ENCODE measurements at regions not wholly inside any gene's neighbourhood (a gene's known extent, or its start where the extent isn't known, plus 50 kb on each side); places are given as distances from the start of the nearest gene placed in this dataset.

DNA sequence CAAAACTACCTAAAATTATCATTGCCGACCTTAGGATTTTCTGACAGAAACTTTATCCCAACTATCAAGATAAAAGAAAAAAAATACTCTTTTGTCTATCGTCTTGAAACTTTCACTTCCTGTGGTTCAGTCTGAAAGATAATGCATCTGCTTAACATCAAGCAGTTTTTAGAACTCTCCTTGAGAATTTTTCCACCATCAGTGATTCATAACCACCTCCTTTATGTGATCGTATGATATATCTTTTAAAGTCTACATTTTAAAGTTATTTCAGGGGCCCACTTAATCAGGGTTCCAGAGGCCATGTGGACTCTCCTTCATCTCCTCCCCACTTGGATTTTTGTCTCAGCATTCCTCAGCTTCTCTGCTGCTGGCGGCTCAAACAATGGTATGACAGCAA lies 272.8 kb upstream of the TENM3 start:
- DNase-seq (ENCODE audit: low spot score) = peak; percentile 87

DNA sequence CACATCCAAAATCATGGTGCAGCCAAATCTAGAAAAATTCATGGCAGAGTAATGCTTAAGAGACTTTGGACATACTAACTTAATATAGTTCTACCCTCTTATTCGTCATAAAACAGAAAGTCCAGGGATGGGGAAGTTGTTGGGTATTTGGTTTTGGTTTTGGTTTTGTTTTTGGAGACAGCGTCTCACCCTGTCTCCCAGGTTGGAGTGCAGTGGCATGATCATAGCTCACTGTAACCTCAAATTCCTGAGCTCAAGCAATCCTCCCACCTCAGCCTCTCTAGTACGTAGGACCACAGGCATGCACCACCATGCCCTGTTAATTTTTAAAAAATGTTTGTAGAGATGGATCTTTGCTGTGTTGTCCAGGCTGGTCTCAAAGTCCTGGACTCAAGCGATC lies 271.8 kb upstream of the TENM3 start:
- DNase-seq (ENCODE audit: low spot score) = no peak

DNA sequence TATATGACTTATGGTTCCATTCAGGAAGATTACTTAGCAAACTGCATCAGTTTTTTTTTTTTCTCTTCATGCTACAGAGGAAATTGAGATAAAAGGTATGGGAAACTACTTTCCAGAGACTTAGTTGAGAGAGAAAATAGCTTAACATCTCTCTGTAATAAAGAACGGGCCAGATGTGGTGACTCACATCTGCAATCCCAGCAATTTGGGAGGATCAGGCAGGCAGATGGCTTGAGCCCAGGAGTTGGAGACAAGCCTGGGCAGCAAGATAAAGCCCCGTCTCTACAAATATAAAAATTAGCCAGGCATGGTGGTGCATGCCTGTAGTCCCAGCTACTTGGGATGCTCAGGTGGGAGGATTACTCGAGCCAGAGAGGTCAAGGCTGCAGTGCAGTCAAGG lies 271.2 kb upstream of the TENM3 start:
- peak; percentile 93 for DNase-seq (ENCODE audit: low spot score)

DNA sequence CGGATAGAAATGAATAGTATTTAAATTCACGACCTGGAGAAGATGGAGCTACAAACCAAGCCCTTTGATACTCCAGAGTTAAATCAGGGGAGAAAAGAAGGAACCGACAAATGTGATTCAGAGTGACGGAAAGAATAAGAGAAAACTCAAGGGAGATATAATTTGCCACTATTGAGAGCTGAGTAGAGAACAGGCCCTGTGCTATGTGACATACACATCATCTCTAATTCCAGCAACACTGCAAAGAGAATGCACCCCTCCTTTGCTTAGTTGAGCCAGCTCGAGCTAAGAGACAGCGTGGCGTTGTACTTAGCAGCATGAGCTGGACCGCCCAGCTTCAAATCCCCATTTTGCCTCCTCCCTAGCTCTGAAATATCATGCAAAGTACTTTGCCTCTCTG lies 266.4 kb upstream of the TENM3 start:
- no peak for DNase-seq (ENCODE audit: low spot score)

DNA sequence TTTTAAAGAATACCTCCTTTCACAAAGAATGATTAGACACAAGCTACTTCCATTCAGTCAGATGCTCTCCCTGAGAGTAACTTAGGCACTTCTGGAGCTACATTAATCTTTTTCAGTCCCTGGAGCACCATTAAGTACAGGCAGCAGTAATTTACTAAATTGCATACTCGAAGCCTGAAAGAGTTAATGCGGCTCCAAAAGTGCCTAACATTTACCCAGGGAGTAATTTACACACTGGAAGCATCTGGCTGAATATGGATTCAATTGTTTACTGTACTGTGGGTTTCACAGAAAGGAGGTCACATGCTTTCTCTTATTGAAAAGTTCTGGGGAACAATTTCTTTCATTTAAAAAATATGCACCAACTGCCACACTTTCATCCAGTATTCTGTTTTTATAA lies 260.8 kb upstream of the TENM3 start:
- DNase-seq (ENCODE audit: low spot score) = no peak

DNA sequence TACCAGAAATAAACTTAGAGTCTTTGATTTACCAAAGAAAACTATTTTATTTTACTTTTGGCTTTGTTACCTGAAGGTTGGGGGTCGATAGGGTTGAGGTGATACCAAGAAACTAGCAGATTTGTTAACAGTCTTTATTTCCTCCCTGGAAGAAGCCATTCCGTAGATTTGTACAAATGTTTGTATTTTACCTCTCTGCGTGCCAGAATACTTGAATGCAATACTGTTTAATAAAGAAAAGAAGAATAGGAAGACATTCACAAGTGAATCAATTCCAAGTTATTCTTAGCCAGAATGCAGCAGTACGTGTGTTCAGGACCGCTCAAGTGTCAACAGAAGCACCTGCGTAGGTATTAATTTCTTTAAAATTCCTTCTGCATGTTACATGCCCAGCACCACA lies 260.3 kb upstream of the TENM3 start:
- no peak for DNase-seq (ENCODE audit: low spot score)

DNA sequence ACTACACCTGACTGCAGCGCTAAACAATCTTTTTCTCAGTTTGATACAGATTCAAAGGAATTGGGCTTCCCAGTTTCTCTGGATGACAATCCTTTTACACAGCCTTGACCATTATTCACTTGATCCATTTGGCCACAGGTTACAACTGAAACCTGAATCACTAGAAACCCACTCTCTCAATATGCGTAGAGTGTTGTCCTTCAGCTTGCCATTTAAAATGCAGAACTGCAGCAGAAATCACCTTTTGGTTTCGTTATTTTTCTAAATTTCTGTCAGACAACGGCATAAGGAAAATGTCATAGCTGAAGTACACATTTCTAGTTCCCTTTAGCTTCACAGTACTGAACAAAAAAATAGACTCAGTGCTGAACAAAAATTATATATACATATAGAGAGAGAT lies 255.8 kb upstream of the TENM3 start:
- DNase-seq (ENCODE audit: low spot score) = no peak

DNA sequence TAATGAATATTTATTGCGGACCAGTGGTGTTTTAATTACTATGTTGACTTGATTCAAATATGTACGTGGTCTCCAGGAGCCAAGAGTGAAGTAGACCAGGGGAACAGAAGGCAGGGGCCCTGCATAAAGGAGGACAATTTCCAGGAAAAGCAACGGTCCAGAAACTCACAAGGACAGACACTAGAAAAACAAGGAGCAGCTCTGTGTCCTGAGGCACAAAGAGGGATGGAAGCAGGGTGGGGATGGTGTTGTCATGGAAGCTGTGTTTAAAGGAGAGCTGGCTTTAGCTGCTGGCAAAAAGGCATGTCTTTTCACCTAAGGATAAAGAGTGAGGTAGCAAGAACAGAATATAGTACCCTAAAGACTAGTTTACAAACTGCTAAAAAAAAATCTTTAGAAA lies 254.1 kb upstream of the TENM3 start:
- no peak for DNase-seq (ENCODE audit: low spot score)

DNA sequence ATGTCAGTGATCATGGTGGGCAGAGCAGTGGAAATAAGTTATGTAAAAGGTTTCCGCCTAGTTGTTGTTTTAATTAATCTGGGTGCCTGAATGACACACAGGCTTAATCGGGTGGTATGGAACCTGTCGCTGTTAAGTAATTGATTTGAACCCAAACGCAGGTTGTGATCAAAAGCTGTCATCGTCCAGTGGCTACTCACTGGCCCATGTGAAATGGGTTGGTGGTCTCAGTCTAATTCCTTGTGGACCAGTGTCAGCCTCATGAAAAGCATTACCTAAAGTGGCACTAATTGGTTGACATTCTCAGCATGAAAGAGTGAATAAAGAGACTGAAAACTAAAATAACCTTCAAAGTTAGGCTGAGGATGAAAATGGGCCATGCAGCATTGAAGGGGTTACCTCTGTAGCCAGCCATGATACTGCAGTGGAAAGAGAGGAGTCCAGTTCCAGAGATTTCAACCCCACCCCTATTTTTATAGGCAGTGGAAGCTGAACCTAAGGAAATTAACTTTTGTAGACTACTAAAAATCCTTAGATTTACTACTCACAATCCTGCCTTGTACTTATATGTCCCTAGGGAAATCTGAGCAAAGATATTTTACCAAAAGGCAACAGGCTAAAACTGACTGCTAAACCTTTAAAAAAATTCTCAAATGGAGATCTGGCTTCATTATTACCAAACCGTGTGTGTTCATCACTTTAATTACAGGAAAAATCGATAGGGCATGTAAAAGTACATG lies 251.7 kb upstream of the TENM3 start:
- peak; percentile 55 for DNase-seq (ENCODE audit: low spot score)

DNA sequence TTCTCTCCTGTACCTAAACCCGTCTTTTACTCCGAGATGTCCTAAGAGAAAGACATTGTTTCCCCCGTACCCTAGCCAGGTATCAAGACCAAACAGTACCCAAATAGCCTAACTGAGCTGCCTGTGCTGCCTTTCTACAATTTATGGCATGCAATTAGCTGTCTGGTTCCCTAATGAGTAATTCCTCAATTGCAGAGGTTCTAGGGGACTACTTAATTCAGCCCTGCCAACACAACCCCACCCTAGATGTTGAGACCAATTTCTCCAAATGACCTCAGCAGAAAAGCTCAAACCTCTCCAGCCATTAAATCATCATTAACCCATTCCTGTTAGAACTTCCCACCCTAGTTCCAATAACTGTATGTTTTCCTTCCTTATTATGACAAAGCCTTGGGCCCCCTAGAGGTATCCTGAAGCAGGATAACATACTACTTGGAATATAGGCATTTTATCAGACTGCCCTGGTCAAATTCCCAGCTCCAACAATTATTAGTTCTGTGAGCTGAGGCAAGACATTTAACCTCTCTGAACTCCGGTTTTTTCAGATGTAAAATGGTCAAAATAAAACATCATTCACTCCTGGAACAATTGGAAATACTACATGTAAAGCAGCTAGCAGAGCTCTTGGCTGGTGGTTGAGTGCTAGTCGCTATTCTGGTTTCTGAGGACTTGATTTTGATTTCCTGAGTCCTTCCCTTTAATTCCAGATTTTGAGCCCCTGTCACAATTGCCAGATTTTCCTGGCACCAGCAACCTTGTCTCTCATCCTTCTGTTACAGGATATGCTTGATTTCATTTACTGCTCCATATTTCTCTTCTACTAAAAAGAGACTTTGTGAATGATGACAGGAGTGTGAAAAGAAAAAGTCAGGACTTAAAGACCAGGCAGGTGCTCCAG lies 244.6 kb upstream of the TENM3 start:
- no peak for DNase-seq (ENCODE audit: low spot score)

DNA sequence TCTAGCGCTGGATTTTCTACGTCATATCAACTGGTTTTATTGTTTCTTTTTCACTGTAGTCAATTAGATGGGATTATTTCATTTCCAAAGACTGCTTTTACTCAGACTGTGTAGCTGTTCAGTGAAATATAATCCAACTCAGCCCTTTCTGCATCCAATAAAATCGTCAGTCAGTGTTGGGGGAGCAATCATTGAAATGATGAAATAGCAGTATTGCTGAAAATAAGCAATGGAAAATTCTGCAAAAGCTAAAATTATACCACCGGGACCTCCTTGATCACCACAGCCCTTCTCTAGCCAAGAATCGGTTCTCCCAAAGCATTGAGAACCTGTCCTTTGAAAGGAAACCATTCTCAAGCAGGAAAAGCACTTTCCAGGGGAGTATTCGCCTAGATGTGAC lies 243.1 kb upstream of the TENM3 start:
- DNase-seq (ENCODE audit: low spot score) = no peak

DNA sequence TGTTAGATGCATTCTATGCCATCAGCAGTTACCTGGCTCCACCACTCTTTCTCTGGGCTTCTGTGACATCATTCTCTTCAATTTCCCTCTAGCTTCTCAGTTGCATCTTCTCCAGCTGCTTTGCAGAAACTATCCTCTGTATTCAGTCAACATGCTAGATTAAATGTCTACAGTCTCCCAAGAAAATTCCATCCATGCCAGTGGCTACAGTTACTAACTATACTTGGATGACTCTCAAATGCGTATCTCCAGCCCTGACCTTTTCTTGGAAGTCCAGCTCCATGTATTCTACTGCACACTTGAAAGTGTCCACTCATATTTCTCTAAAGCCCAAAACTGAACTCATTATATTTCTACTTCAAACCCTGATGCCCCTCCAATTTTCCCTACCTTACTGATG lies 232.3 kb upstream of the TENM3 start:
- DNase-seq (ENCODE audit: low spot score) = no peak

DNA sequence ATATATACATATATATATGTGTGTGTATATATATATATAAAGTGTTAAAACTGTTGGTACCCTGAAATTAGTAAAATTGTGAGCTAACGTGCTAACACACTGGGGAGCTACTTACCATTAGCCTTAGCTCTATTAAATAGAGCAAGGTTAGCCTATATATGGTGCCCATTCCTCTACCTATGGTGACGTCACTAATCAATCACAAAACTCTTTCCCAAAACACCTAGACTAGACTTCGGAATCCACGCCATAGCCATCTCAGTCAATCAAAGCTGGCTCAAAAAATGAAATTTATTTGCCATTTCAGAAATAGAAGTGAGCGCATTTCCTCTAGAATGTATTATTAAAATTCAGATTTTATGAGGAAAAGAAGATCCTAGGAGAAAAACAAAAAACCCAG lies 229.0 kb upstream of the TENM3 start:
- no peak for DNase-seq (ENCODE audit: low spot score)

DNA sequence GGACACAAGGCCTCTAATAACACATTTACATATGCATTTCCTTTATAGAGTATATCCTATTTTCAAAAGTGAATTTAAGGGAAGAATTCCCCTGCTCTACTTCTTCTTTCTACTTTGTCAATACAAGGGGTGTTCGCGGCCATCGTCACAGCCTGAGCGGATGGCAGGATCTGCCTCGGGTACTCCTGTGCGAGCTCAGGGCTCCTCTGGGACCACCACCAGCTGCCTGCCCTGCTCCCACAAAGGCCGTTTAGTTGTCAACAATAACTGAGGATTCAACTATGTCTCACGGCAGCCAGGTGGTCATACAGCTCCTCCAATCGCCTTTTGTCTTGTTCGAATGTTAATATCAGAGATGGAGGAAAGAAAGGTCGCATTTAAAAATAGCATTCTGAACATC lies 228.2 kb upstream of the TENM3 start:
- no peak for DNase-seq (ENCODE audit: low spot score)

DNA sequence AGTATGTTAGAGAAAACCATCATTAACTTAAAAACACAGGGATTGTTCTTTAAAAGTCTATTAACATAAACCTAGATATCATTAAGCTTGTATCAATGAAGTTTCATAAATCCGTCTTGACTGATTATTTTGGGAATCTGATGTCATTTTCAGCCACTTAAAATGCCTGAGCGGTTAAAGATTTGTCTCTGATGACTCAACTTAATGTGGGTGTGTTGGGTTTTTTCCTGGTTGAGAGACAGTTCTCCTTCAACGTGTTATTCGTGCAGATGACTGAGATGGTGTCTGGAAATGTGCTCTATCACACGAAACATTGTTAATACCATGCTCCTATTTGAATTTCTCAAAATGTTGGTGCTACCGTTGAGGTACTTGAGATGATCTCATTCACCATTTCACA lies 227.3 kb upstream of the TENM3 start:
- DNase-seq (ENCODE audit: low spot score) = no peak

DNA sequence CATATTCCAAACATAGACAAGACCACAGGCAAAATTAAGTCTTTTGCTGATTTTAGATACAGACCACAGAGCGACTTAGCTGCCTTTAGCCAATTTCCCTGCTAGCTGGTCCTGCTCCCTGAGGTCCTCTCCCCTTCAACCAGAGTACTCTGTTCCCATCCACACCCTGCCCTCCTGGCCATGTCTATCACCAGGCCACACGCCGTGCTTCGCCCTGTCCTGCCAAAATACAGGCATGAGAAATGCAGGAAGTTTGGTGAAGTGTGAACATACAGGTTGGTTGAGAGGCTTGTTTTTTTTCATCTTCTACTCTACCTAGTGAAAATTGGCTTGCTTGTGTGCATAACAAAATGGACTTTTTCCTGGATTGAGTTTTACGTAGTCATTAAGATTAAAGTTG lies 226.2 kb upstream of the TENM3 start:
- no peak for DNase-seq (ENCODE audit: low spot score)

DNA sequence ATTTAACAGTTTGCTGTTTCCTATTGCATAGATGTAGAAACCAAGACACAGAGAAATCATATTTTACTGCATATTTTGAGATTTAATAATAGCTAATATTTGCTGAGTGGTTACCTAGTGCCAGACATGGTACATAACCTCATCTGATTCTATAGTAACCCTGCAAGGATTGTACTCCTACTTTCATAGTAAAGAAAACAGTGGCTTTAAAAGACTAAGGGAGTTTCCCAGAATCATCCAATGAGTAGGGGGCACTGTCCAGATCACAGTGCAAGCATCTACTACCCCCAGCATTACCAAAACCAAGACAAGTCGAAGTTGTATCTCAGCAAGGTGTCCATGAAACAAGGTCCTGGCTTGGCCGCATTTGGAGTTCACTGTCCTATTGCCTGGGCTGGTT lies 224.5 kb upstream of the TENM3 start:
- DNase-seq (ENCODE audit: low spot score) = no peak

DNA sequence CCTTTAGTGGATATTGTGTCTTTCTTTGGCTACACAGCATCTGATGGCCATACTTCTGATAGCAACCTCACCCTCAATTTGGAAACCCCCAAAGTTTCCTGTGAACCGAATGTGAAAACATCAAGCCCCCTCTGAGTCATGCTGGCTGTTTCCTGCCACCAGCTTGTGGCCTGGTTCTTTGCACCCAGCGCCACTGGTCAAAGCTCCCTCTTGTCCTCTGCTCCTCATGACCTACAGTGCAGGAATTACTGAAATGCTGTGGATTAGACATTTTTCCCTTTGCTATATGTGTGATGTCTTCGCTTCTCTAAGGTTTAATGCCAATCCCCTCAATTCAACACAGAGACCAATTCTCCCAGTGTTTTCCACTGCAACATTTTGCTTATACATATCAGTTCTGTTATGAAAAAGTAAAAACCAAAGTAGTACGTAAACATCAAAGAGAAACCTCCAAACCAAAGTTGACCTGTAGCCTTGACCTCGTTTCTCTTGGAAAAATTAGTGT lies 224.0 kb upstream of the TENM3 start:
- DNase-seq (ENCODE audit: low spot score) = no peak

DNA sequence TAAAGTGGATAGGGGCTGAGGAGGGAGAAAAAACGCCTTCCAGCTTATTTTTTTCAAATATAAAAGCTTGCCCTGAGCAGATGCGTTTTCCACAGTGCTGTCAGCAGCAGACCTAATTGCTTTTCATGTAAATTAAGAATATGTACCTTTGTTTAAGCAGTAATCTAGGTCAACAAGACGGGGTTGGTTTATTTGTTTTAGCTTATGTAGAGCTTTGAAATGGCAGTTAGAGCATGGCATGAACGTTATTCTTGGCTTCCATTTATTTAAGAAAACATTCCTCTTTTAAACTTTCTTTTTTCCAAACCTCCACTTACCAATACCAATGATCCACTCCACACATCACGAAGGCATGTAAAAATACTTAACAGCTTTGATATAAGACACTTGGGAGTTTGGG lies 220.3 kb upstream of the TENM3 start:
- DNase-seq (ENCODE audit: low spot score) = no peak

DNA sequence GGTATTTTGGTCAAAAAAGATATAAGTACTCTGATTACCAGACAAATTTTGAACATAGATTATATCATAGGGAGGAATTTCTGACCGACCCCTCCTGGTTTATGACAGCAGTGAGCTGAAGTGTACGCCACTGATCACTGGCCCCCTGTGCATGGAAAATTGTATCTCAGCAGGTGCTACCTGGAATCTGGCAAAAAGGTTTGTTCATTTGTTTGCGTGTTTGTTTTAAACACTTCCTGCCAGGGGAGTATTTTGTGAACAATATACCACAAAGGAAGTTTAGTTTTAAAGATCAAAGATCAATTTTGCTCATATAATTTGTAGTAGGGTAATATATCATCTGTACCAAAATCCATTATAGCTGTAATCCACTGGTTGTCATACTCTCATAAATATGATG lies 219.7 kb upstream of the TENM3 start:
- no peak for DNase-seq (ENCODE audit: low spot score)

DNA sequence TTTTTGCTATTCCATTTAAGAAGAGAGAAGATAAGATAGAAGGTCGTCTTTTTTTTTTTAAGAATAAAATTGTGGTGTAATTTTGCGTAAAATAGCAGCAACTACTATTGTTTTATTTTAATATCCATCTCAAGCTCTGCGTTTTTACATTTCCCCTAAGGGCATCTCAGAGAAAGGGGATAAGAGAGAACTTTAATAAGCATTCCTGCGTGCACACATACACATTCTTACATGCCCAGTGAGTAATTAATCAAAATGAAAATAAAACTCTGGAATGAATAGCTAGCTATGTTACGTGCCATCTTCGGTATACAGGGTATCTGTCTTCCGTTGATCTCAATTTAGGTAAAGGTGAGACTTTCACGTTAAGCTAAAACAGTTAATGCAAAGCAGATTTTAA lies 200.3 kb upstream of the TENM3 start:
- peak; percentile 27 for DNase-seq (ENCODE audit: low spot score)

DNA sequence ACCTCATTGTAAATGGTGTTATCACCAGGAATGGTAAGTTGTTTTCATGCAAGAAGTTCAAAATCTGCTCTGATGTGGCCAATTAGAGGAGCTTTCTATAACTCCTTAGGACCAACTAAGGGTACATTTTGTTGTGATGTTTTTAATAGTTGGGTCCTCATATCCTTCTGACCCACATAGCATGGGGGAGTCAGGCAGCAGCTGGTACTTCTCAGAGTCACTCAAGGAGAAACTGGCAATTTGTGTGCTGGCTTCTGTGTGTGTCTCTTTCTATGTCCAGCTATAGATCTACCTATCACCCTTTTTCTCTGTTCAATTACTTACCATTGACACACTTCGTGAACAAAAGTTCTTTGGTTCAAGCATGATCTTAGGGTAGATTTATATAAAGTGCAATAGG lies 194.3 kb upstream of the TENM3 start:
- no peak for DNase-seq (ENCODE audit: low spot score)

DNA sequence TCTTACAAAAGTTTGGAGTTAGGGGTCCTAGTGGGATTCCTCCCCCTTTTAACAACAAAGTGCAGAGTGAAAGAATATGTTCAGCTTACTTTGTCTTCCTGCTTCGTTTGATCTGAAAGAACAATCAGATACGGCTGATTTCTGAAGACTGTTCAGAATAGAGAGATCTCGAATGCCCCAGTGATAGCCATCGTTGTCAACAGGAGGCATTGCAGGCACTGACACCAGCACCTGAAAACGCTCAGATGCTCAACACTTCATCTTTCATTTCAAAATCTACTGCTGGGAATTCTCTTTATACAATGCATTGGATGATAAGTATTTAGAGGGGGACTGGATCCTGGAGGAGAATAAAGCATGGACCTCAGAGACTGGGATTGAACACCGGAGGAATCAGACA lies 186.3 kb upstream of the TENM3 start:
- DNase-seq (ENCODE audit: low spot score) = no peak

Data from umbilical cord (tissue), 1 donor.